PFSK-1 (cell line): ENCODE measurements at regions not wholly inside any gene's neighbourhood (a gene's known extent, or its start where the extent isn't known, plus 50 kb on each side); places are given as distances from the start of the nearest gene placed in this dataset.

ENCODE experiments used
- FOXP2 ChIP-seq: optimal IDR thresholded peaks from 2 replicates; pipeline ENCODE3; 2011; ENCODE audit warnings: borderline replicate concordance, control low read depth, inconsistent platforms; ENCODE audit not compliant: insufficient read depth; ENCODE audit errors: extremely low read length, extremely low read depth
- POLR2AphosphoS5 ChIP-seq: IDR thresholded peaks from 2 replicates; pipeline ENCODE4 v1.6.1; 2012; ENCODE audit warnings: low read depth, mild to moderate bottlenecking, control low read depth, low read length, moderate library complexity
- REST ChIP-seq, 2 experiments: IDR thresholded peaks; 2 replicates each; pipeline versions ENCODE4 v1.6.1 to v1.8.0; 2011 to 2012; ENCODE audit warnings: low read depth in 2 of 2, low read length in 2 of 2, control low read depth in 1 of 2, inconsistent platforms in 1 of 2, mild to moderate bottlenecking in 1 of 2, moderate library complexity in 1 of 2; ENCODE audit not compliant: insufficient read depth in 1 of 2
- SIN3A ChIP-seq: IDR thresholded peaks from 2 replicates; pipeline ENCODE4 v1.6.1; 2012; ENCODE audit warnings: mild to moderate bottlenecking, low read length, moderate library complexity, borderline replicate concordance; ENCODE audit not compliant: insufficient read depth
- TAF1 ChIP-seq: IDR thresholded peaks from 2 replicates; pipeline ENCODE4 v1.6.1; 2012; ENCODE audit warnings: low read length, control low read depth, borderline replicate concordance; ENCODE audit not compliant: insufficient read depth

GRCh38 chr6:134810402-134810801 lies 139.5 kb downstream of the ALDH8A1 start:
- no peak for TF ChIP-seq FOXP2
- TF ChIP-seq TAF1 = no peak
- TF ChIP-seq SIN3A = no peak
- no peak for TF ChIP-seq REST (IDR thresholded peaks at IDR 0.05; ENCODE audit: insufficient read depth in 1 of 2, low read depth in 2 of 2, low read length in 2 of 2)
- TF ChIP-seq POLR2AphosphoS5 = no peak

GRCh38 chr6:134809130-134809529 lies 140.8 kb downstream of the ALDH8A1 start:
- TF ChIP-seq TAF1 = no peak
- TF ChIP-seq FOXP2 = no peak
- no peak for TF ChIP-seq POLR2AphosphoS5
- no peak for TF ChIP-seq REST (IDR thresholded peaks at IDR 0.05; ENCODE audit: insufficient read depth in 1 of 2, low read depth in 2 of 2, low read length in 2 of 2)
- no peak for TF ChIP-seq SIN3A

- TF ChIP-seq REST (IDR thresholded peaks at IDR 0.05; ENCODE audit: insufficient read depth in 1 of 2, low read depth in 2 of 2, low read length in 2 of 2) (no peak), FOXP2 (no peak)
Measured at GRCh38 chr6:134806180-134806798, 143.6 kb downstream of the ALDH8A1 start.

GRCh38 chr6:134805168-134805567 lies 144.7 kb downstream of the ALDH8A1 start:
- TF ChIP-seq SIN3A (no peak), POLR2AphosphoS5 (no peak)

GRCh38 chr6:134802426-134803058 lies 147.4 kb downstream of the ALDH8A1 start:
- no peak for TF ChIP-seq POLR2AphosphoS5
- no peak for TF ChIP-seq TAF1
- TF ChIP-seq SIN3A = no peak
- TF ChIP-seq FOXP2 = no peak
- no peak for TF ChIP-seq REST (IDR thresholded peaks at IDR 0.05; ENCODE audit: insufficient read depth in 1 of 2, low read depth in 2 of 2, low read length in 2 of 2)
